Thoracic aorta (tissue), 2 donors: ENCODE measurements at regions not wholly inside any gene's neighbourhood (a gene's known extent, or its start where the extent isn't known, plus 50 kb on each side); places are given as distances from the start of the nearest gene placed in this dataset.
"Not testable (repeated sequence)": the region's sequence is repeated elsewhere in the genome, so short reads cannot be mapped to it uniquely, and the experiment has no call there.

Experiments
- ATAC-seq: fragments of 150-250 bp; one replicate; pipeline ENCODE4 v1.8.0; 2017; ENCODE audit warnings: low read depth; ENCODE audit not compliant: insufficient number of reproducible peaks, low FRiP score
- DNase-seq: peaks from one replicate; pipeline ENCODE4 v3.0.0-alpha.2; 2020; ENCODE audit warnings: low spot score
- H3K27ac ChIP-seq, 2 donors: fragments of 200-600 bp; sonication (generic); 1 replicate in 1 of 2; 2 replicates in 1 of 2; pipeline ENCODE4 v1.5.1; 2016; ENCODE audit warnings: mild to moderate bottlenecking in 2 of 2, moderate library complexity in 2 of 2
- H3K27me3 ChIP-seq: fragments of 200-600 bp; sonication (generic); replicated peaks from 2 replicates; pipeline ENCODE4 v1.6.0; 2016; ENCODE audit warnings: mild to moderate bottlenecking; ENCODE audit not compliant: insufficient read depth
- H3K36me3 ChIP-seq: fragments of 200-600 bp; sonication (generic); one replicate; pipeline ENCODE4 v1.5.1; 2016
- H3K4me1 ChIP-seq, 2 donors: fragments of 200-600 bp; sonication (generic); 1 replicate in 1 of 2; 2 replicates in 1 of 2; pipeline versions ENCODE4 v1.5.1 to v1.6.0; 2016; ENCODE audit warnings: low read depth in 2 of 2, mild to moderate bottlenecking in 1 of 2; ENCODE audit not compliant: control insufficient read depth in 1 of 2
- H3K4me3 ChIP-seq: fragments of 200-600 bp; sonication (generic); 2 replicates; pipeline ENCODE4 v1.5.1; 2016; ENCODE audit warnings: mild to moderate bottlenecking
- H3K9me3 ChIP-seq: fragments of 200-600 bp; sonication (generic); 2 replicates; pipeline ENCODE4 v1.5.1; 2016
- TF ChIP-seq, protein P1 (sequence below): fragments of 200-600 bp; sonication (generic); IDR thresholded peaks from one replicate; pipeline ENCODE4 v1.5.1; 2019; ENCODE audit warnings: antibody characterized with exemption

DNA sequence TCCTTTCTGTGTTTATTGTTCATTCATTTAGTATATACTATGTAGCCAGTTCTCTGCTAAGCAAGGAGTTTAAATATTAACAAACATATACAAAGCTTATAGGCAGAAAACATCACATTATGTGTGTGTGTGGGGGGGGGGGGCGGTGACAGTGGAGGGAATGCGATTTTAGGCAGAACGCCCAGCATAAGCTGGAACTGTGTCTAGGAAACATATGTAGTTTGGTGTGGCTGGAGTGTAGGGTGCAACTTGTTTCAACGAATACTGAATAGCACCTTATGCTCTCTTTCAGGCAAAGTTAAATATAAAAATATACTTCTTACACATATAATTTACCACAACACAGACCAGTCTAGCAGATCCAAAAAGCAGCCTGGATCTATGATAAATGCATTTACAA, 980.6 kb downstream of the SLC6A15 start:
- Histone ChIP-seq H3K27ac (no peak overlapping the region), H3K27me3 (no peaks in the 10 kb centered on the region), H3K9me3 (no peaks in the 10 kb centered on the region), H3K4me3 (no peak overlapping the region), H3K36me3 (no peaks in the 10 kb centered on the region), H3K4me1 (no peaks in the 10 kb centered on the region)
- TF ChIP-seq, protein P1, sequence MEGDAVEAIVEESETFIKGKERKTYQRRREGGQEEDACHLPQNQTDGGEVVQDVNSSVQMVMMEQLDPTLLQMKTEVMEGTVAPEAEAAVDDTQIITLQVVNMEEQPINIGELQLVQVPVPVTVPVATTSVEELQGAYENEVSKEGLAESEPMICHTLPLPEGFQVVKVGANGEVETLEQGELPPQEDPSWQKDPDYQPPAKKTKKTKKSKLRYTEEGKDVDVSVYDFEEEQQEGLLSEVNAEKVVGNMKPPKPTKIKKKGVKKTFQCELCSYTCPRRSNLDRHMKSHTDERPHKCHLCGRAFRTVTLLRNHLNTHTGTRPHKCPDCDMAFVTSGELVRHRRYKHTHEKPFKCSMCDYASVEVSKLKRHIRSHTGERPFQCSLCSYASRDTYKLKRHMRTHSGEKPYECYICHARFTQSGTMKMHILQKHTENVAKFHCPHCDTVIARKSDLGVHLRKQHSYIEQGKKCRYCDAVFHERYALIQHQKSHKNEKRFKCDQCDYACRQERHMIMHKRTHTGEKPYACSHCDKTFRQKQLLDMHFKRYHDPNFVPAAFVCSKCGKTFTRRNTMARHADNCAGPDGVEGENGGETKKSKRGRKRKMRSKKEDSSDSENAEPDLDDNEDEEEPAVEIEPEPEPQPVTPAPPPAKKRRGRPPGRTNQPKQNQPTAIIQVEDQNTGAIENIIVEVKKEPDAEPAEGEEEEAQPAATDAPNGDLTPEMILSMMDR = no peak
- DNase-seq (no peak), ATAC-seq (no peak)

DNA sequence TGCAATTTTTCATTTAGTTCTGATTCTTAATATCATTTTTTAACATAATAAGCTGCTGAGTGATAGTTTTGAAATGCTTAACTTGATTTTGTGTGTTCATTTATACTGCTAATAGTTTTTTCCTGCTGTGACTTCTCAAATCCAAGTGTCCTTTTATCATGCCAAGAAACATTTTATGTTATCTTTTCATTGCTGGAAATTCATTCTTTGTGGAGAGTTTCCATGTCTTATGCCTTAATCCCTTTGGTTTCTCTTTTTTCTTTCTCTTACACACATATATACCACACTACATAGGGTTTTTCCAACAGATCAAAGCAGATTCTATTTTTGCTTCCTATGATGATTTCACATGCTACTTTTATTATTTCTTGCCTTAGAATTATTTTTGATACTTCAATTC, 981.1 kb downstream of the SLC6A15 start:
- ATAC-seq = no peak
- no peaks in the 10 kb centered on the region for H3K36me3 ChIP-seq
- TF ChIP-seq, protein P1 = no peak
- H3K27me3 ChIP-seq = no peaks in the 10 kb centered on the region
- no peak for DNase-seq
- H3K27ac ChIP-seq = no peak overlapping the region
- no peaks in the 10 kb centered on the region for H3K9me3 ChIP-seq
- no peaks in the 10 kb centered on the region for H3K4me1 ChIP-seq
- H3K4me3 ChIP-seq = no peak overlapping the region

DNA sequence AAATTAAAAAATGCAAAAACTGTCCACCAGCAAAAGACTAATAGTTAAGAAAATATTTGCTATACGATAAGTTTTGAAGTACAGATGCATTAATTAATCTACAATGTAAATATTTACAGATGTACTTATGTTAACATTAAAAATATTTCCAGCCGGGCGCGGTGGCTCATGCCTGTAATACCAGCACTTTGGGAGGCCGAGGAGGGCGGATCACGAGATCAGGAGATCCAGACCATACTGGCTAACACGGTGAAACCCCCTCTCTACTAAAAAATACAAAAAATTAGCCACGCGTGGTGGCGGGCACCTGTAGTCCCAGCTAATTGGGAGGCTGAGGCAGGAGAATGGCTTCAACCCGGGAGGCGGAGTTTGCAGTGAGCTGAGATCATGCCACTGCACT, 982.8 kb downstream of the SLC6A15 start:
- not testable (repeated sequence) for H3K4me1 ChIP-seq, H3K27me3 ChIP-seq, H3K27ac ChIP-seq, H3K4me3 ChIP-seq, H3K36me3 ChIP-seq, DNase-seq, ATAC-seq, H3K9me3 ChIP-seq

DNA sequence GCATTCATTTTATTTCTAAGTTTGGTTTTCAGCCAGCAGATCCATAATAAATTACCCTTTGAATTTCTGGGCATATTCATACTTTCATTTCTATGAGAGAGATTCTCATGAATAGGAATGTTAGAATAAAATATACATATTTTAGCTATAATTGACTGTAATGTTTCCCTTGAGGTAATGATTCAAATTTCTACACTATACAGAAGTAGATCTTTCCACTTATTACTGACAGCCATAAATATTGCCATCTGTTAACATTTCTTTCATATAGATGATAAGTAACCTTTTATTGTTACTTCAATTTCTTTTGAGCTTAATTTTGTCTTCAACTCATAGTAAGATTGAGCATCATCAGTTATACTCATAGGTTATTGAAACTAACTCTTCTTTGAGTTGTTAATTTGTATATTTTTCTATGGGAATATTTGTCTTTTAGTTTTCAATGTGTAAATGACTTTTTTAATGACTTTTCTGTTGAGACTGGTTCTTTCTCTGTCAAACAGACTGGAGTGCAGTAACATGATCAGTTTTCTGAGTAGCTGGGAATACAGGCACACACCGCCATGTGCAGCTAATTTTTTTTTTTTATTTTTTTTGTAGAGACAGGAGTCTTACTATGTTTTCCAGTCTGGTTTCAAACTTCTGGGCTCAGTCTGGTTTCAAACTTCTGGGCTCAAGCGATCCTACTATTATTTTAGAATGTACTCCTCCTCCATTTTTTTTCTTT, 991.6 kb downstream of the SLC6A15 start:
- no peaks in the 10 kb centered on the region for H3K9me3 ChIP-seq
- no peak overlapping the region for H3K27ac ChIP-seq
- DNase-seq (no peak), ATAC-seq (no peak)
- no peaks in the 10 kb centered on the region for H3K36me3 ChIP-seq
- H3K4me1 ChIP-seq = no peaks in the 10 kb centered on the region
- no peak overlapping the region for H3K4me3 ChIP-seq
- no peaks in the 10 kb centered on the region for H3K27me3 ChIP-seq
- TF ChIP-seq, protein P1 = no peak

DNA sequence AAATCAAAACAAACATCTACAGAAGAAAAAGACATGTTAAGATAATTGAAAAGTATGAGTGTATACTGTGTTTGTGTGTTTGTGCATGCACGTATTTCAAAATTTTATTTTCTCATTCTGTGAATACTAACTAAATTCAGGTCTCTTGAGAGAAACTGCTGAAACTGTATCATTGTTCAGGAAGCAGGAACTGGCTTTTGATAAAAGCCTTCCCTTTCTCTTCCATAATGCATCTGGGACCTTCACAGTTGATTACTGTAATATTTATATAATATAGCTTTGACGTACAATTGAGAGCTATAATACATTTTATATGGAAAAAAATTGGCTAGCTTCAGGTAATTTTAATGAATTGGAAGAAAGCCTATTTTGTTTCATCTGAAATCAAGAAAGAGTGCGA, 993.5 kb downstream of the SLC6A15 start:
- H3K4me1 ChIP-seq = no peaks in the 10 kb centered on the region
- no peak overlapping the region for H3K4me3 ChIP-seq
- DNase-seq = no peak
- no peaks in the 10 kb centered on the region for H3K9me3 ChIP-seq
- H3K36me3 ChIP-seq = no peaks in the 10 kb centered on the region
- H3K27me3 ChIP-seq = no peaks in the 10 kb centered on the region
- no peak for ATAC-seq
- TF ChIP-seq, protein P1 = no peak
- no peak overlapping the region for H3K27ac ChIP-seq

DNA sequence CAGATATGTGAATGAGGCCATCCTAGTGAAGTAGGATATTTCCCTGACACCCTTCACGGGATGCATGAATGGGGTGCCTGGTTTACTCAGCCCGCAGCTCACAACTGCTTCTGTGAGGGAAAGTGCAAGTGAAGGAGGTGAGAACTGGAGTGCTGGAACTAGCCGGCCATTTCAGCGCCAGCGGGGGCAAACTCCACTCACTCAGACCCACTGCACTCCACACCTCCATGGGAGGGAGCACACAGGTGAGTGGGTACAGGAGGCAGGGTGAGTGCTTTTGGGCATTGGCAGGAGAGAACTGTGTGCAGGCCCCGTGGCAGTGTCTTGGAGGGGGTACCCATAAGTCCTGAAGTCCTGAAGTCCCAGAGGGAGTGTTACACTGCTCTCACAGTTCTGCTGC, 1008.4 kb downstream of the SLC6A15 start:
- H3K27ac ChIP-seq = no peak overlapping the region
- no peak overlapping the region for H3K4me3 ChIP-seq
- no peaks in the 10 kb centered on the region for H3K9me3 ChIP-seq
- no peaks in the 10 kb centered on the region for H3K27me3 ChIP-seq
- ATAC-seq (no peak), DNase-seq (no peak)
- no peaks in the 10 kb centered on the region for H3K36me3 ChIP-seq
- TF ChIP-seq, protein P1 = no peak
- no peaks in the 10 kb centered on the region for H3K4me1 ChIP-seq
